ENCODE measurements at regions not wholly inside any gene's neighbourhood (a gene's known extent, or its start where the extent isn't known, plus 50 kb on each side); places are given as distances from the start of the nearest gene placed in this dataset.

- peaks cover 0 to 5% (median 0%) of the 10 kb centered on the region in 4 donors for H3K9me3 ChIP-seq
- H3K27me3 ChIP-seq, result no peaks in the 10 kb centered on the region
- no peak overlapping the region for H3K4me3 ChIP-seq
- no peak for DNase-seq (ENCODE audit: extremely low spot score)
- H3K36me3 ChIP-seq, result no peaks in the 10 kb centered on the region
- TF ChIP-seq POLR2A (IDR thresholded peaks at IDR 0.05; ENCODE audit: low read depth) (no peak), CTCF (IDR thresholded peaks at IDR 0.05) (no peak), POLR2AphosphoS5 (IDR thresholded peaks at IDR 0.05) (no peak), EP300 (IDR thresholded peaks at IDR 0.05) (no peak)
- 97% methylated on average over 3 of the region's 3 CpGs for WGBS
- intact Hi-C loops (cut with DNase I), result no loop called here
- no peak overlapping the region for H3K27ac ChIP-seq (replicated peaks in 1 of 4)
- H3K4me1 ChIP-seq, result no peaks in the 10 kb centered on the region
These were observed 376.9 kb downstream of the PPP3CA start for GRCh38 chr4:100970414-100970813.

- intact Hi-C loops (cut with DNase I), result no loop called here
- Histone ChIP-seq H3K36me3 (no peaks in the 10 kb centered on the region), H3K4me3 (no peak overlapping the region), H3K9me3 (peaks cover 0 to 5% (median 0%) of the 10 kb centered on the region in 4 donors), H3K4me1 (no peaks in the 10 kb centered on the region), H3K27me3 (no peaks in the 10 kb centered on the region), H3K27ac (replicated peaks in 1 of 4) (no peak overlapping the region)
- DNase-seq (ENCODE audit: extremely low spot score), result no peak
- TF ChIP-seq POLR2A (IDR thresholded peaks at IDR 0.05; ENCODE audit: low read depth) (no peak), CTCF (IDR thresholded peaks at IDR 0.05) (no peak), POLR2AphosphoS5 (IDR thresholded peaks at IDR 0.05) (no peak)
These were observed 377.4 kb downstream of the PPP3CA start for GRCh38 chr4:100969925-100970324.

- no peak for DNase-seq (ENCODE audit: extremely low spot score)
- Histone ChIP-seq H3K9me3 (peaks cover 0 to 5% (median 0%) of the 10 kb centered on the region in 4 donors), H3K4me1 (no peaks in the 10 kb centered on the region), H3K27ac (replicated peaks in 1 of 4) (no peak overlapping the region), H3K4me3 (no peak overlapping the region), H3K27me3 (no peaks in the 10 kb centered on the region), H3K36me3 (no peaks in the 10 kb centered on the region)
- WGBS, result 85% methylated on average over 2 of the region's 2 CpGs
- intact Hi-C loops (cut with DNase I), result no loop called here
- no peak for TF ChIP-seq POLR2AphosphoS5 (IDR thresholded peaks at IDR 0.05)
These were observed 379.3 kb downstream of the PPP3CA start for GRCh38 chr4:100968046-100968445.

- no peak for DNase-seq (ENCODE audit: extremely low spot score)
- intact Hi-C loops (cut with DNase I), result no loop called here
- 88% methylated on average over 1 of the region's 1 CpG for WGBS
- Histone ChIP-seq H3K27me3 (no peaks in the 10 kb centered on the region), H3K4me3 (no peak overlapping the region), H3K4me1 (no peaks in the 10 kb centered on the region), H3K36me3 (no peaks in the 10 kb centered on the region), H3K9me3 (peaks cover 0 to 5% (median 0%) of the 10 kb centered on the region in 4 donors), H3K27ac (replicated peaks in 1 of 4) (no peak overlapping the region)
- TF ChIP-seq EP300 (IDR thresholded peaks at IDR 0.05), result no peak
- TF ChIP-seq POLR2AphosphoS5 (IDR thresholded peaks at IDR 0.05), result no peak
- no peak for TF ChIP-seq POLR2A (IDR thresholded peaks at IDR 0.05; ENCODE audit: low read depth)
- no peak for TF ChIP-seq CTCF (IDR thresholded peaks at IDR 0.05)
These were observed 383.7 kb downstream of the PPP3CA start for GRCh38 chr4:100963627-100964026.

GRCh38 chr4:100962698-100963097 is 384.6 kb downstream of the PPP3CA start:
- no peak overlapping the region for H3K4me3 ChIP-seq
- intact Hi-C loops (cut with DNase I), result no loop called here
- TF ChIP-seq POLR2A (IDR thresholded peaks at IDR 0.05; ENCODE audit: low read depth) (no peak), CTCF (IDR thresholded peaks at IDR 0.05) (no peak), EP300 (IDR thresholded peaks at IDR 0.05) (no peak), POLR2AphosphoS5 (IDR thresholded peaks at IDR 0.05) (no peak)

More at GRCh38 chr4:100962698-100963097, 384.6 kb downstream of the PPP3CA start:
- H3K36me3 ChIP-seq, result no peaks in the 10 kb centered on the region
- DNase-seq (ENCODE audit: extremely low spot score), result no peak
- no peak overlapping the region for H3K27ac ChIP-seq (replicated peaks in 1 of 4)
- H3K27me3 ChIP-seq, result no peaks in the 10 kb centered on the region
- H3K4me1 ChIP-seq, result no peaks in the 10 kb centered on the region
- H3K9me3 ChIP-seq, result peaks cover 0 to 5% (median 0%) of the 10 kb centered on the region in 4 donors

Measured in esophagus muscularis mucosa (tissue), 4 donors.